Vagina (tissue), 2 donors: ENCODE measurements at regions not wholly inside any gene's neighbourhood (a gene's known extent, or its start where the extent isn't known, plus 50 kb on each side); places are given as distances from the start of the nearest gene placed in this dataset.

Experiments used
- POLR2A ChIP-seq, 2 donors: fragments of 450-650 bp; IDR thresholded peaks; one replicate each; pipeline ENCODE4 v1.6.1; 2017; ENCODE audit warnings: antibody characterized with exemption in 2 of 2, mild to moderate bottlenecking in 2 of 2, moderate library complexity in 2 of 2
- POLR2AphosphoS5 ChIP-seq, 2 donors: sonication (generic); formaldehyde crosslinking; IDR thresholded peaks; one replicate each; pipeline ENCODE4 v1.9.0; 2017; ENCODE audit warnings: antibody characterized with exemption in 2 of 2, mild to moderate bottlenecking in 2 of 2, low read depth in 1 of 2; ENCODE audit not compliant: insufficient read depth in 1 of 2
- TF ChIP-seq, protein P1 (sequence below), 3 experiments: fragments of 450-650 bp in 2 of 3; fragments of 200-600 bp in 1 of 3; sonication (generic) in 1 of 3; IDR thresholded peaks; one replicate each; pipeline ENCODE4 v1.5.1; 2017 to 2019; ENCODE audit warnings: antibody characterized with exemption in 3 of 3, mild to moderate bottlenecking in 2 of 3, moderate library complexity in 2 of 3

DNA sequence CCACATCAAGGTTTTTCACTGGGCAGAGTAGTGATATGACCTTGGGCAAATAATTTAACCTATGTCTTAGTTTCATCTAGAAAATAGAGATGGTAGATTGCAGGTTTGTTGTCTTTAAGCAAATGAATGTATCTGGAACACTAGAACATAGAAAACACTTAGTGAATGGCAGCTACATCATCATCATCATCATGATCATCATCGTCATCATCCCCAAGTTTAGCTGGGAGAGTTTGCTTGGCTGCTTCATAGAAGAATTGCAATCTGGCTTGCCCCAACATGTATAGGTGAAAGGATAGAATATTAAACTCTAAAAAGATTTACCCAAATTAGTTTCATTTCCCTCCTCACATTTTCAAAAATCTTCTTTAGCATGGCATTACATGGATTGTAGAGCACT, 91.3 kb upstream of the TMEM260 start:
- TF ChIP-seq POLR2A (IDR thresholded peaks at IDR 0.05) (no peak), POLR2AphosphoS5 (IDR thresholded peaks at IDR 0.05; ENCODE audit: insufficient read depth in 1 of 2, low read depth in 1 of 2) (no peak)
- TF ChIP-seq, protein P1, sequence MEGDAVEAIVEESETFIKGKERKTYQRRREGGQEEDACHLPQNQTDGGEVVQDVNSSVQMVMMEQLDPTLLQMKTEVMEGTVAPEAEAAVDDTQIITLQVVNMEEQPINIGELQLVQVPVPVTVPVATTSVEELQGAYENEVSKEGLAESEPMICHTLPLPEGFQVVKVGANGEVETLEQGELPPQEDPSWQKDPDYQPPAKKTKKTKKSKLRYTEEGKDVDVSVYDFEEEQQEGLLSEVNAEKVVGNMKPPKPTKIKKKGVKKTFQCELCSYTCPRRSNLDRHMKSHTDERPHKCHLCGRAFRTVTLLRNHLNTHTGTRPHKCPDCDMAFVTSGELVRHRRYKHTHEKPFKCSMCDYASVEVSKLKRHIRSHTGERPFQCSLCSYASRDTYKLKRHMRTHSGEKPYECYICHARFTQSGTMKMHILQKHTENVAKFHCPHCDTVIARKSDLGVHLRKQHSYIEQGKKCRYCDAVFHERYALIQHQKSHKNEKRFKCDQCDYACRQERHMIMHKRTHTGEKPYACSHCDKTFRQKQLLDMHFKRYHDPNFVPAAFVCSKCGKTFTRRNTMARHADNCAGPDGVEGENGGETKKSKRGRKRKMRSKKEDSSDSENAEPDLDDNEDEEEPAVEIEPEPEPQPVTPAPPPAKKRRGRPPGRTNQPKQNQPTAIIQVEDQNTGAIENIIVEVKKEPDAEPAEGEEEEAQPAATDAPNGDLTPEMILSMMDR (IDR thresholded peaks at IDR 0.05), result no peak
